Ovary (tissue), 7 donors: ENCODE measurements at regions not wholly inside any gene's neighbourhood (a gene's known extent, or its start where the extent isn't known, plus 50 kb on each side); places are given as distances from the start of the nearest gene placed in this dataset.
A peak's percentile ranks its signal among the peaks of the same experiment; 100 is the strongest.

ENCODE experiments used
- DNase-seq, 5 donors: peaks; one replicate each; pipeline ENCODE4 v3.0.0-alpha.2; 2019 to 2020
- H3K27ac ChIP-seq, 2 donors: fragments of 200-600 bp; one replicate each; pipeline versions ENCODE4 v1.5.1 to v1.8.0; 2019 to 2022
- H3K27me3 ChIP-seq: fragments of 200-600 bp; one replicate; pipeline ENCODE4 v1.8.0; 2022
- H3K36me3 ChIP-seq: fragments of 200-600 bp; sonication (generic); one replicate; pipeline ENCODE4 v1.5.1; 2019
- H3K4me1 ChIP-seq: one replicate; pipeline ENCODE4 v1.8.1; 2013; ENCODE audit warnings: mild to moderate bottlenecking, moderate library complexity; ENCODE audit not compliant: insufficient read depth
- H3K4me3 ChIP-seq: fragments of 200-600 bp; sonication (generic); one replicate; pipeline ENCODE4 v1.5.1; 2017
- H3K9me3 ChIP-seq, 2 donors: fragments of 200-600 bp in 1 of 2; sonication (generic) in 1 of 2; one replicate each; pipeline versions ENCODE4 v1.5.1 to v1.8.1; 2013 to 2019; ENCODE audit warnings: mild to moderate bottlenecking in 1 of 2, moderate library complexity in 1 of 2
- CTCF ChIP-seq, 3 donors: fragments of 450-650 bp in 2 of 3; fragments of 200-600 bp in 1 of 3; IDR thresholded peaks; one replicate each; pipeline versions ENCODE4 v1.5.1 to v1.8.0; 2016 to 2022; ENCODE audit warnings: antibody characterized with exemption in 3 of 3, mild to moderate bottlenecking in 1 of 3
- EP300 ChIP-seq: sonication (generic); formaldehyde crosslinking; IDR thresholded peaks from one replicate; pipeline ENCODE4 v1.6.1; 2017; ENCODE audit warnings: antibody characterized with exemption
- POLR2A ChIP-seq: fragments of 450-650 bp; IDR thresholded peaks from one replicate; pipeline ENCODE4 v1.6.1; 2017; ENCODE audit warnings: antibody characterized with exemption, mild to moderate bottlenecking, moderate library complexity
- WGBS, 3 donors: extraction: QIAGEN DNeasy Blood & Tissue Kit in 1 of 3; methylation state at CpG; one replicate each; pipeline versions ENCODE4 v1.1.5 to v1.1.7; 2013 to 2017; 5-methylcytosine and 5-hydroxymethylcytosine counted together
- intact Hi-C, 4 donors: fragments of 100-400 bp; cut with DNase I; formaldehyde crosslinking; loops; one replicate each; pipeline versions ENCODE4 v1.11.0 to v1.15.1; 2022 to 2023
- donor health status: DM: no; HTN: no; CAD: no; lungs with moderate emphysema.
- donor health status: DM: no; HTN: no; CAD: no.
- donor health status: Bipolar disorder and iron deficiency.
- donor health status: DM: no; HTN: no; CAD: no.
- donor health status: DM: yes; HTN: yes; CAD: no.

GRCh38 chr2:204116159-204116792 lies 179.7 kb downstream of the ICOS start:
- intact Hi-C loops, result no loop called here
- H3K36me3 ChIP-seq, result no peaks in the 10 kb centered on the region
- no peaks in the 10 kb centered on the region for H3K27me3 ChIP-seq
- no peak overlapping the region for H3K4me3 ChIP-seq
- WGBS, 3 donors, result 23 to 28% (median 24%) methylated on average over 6 of the region's 6 CpGs
- H3K9me3 ChIP-seq, result no peaks in the 10 kb centered on the region
- H3K27ac ChIP-seq, result peak overlapping the region in 1 of 2 donors; percentile 14
- peaks cover 6% of the 10 kb centered on the region for H3K4me1 ChIP-seq
- TF ChIP-seq CTCF (IDR thresholded peaks at IDR 0.05) (no peak), POLR2A (no peak), EP300 (no peak)
- DNase-seq, result no peak

GRCh38 chr2:204122425-204122824 lies 185.9 kb downstream of the ICOS start:
- 67 to 76% (median 74%) methylated on average over 4 of the region's 4 CpGs for WGBS, 3 donors
- Histone ChIP-seq H3K9me3 (no peaks in the 10 kb centered on the region), H3K4me3 (no peak overlapping the region), H3K27me3 (no peaks in the 10 kb centered on the region), H3K4me1 (no peaks in the 10 kb centered on the region), H3K27ac (no peak overlapping the region), H3K36me3 (no peaks in the 10 kb centered on the region)
- intact Hi-C loops, result no loop called here
- no peak for TF ChIP-seq EP300
- no peak for DNase-seq

- WGBS, 3 donors, result 85 to 92% (median 92%) methylated on average over 3 of the region's 3 CpGs
- Histone ChIP-seq H3K9me3 (no peaks in the 10 kb centered on the region), H3K36me3 (no peaks in the 10 kb centered on the region), H3K4me3 (no peak overlapping the region), H3K27me3 (no peaks in the 10 kb centered on the region), H3K27ac (no peak overlapping the region), H3K4me1 (no peaks in the 10 kb centered on the region)
- intact Hi-C loops, result no loop called here
- no peak for DNase-seq
- no peak for TF ChIP-seq CTCF (IDR thresholded peaks at IDR 0.05)
- TF ChIP-seq EP300, result no peak
- TF ChIP-seq POLR2A, result no peak
Measured at GRCh38 chr2:204124140-204124750, 187.7 kb downstream of the ICOS start.

- H3K4me1 ChIP-seq, result no peaks in the 10 kb centered on the region
- H3K9me3 ChIP-seq, result no peaks in the 10 kb centered on the region
- 85 to 95% (median 87%) methylated on average over 3 of the region's 3 CpGs for WGBS, 3 donors
- H3K4me3 ChIP-seq, result no peak overlapping the region
- TF ChIP-seq POLR2A (no peak), EP300 (no peak), CTCF (IDR thresholded peaks at IDR 0.05) (no peak)
- no peaks in the 10 kb centered on the region for H3K36me3 ChIP-seq
- DNase-seq, result no peak
- H3K27me3 ChIP-seq, result no peaks in the 10 kb centered on the region
- H3K27ac ChIP-seq, result no peak overlapping the region
- intact Hi-C loops, result no loop called here
Measured at GRCh38 chr2:204126705-204127104, 190.1 kb downstream of the ICOS start.

- DNase-seq, result no peak
- intact Hi-C loops, result no loop called here
- no peak for TF ChIP-seq EP300
- TF ChIP-seq POLR2A, result no peak
- TF ChIP-seq CTCF (IDR thresholded peaks at IDR 0.05), result no peak
- no peaks in the 10 kb centered on the region for H3K36me3 ChIP-seq
- H3K9me3 ChIP-seq, result no peaks in the 10 kb centered on the region
- no peaks in the 10 kb centered on the region for H3K27me3 ChIP-seq
- H3K27ac ChIP-seq, result no peak overlapping the region
- H3K4me1 ChIP-seq, result no peaks in the 10 kb centered on the region
- WGBS, 3 donors, result 24 to 38% (median 25%) methylated on average over 2 of the region's 2 CpGs
- H3K4me3 ChIP-seq, result no peak overlapping the region
Measured at GRCh38 chr2:204127238-204127637, 190.7 kb downstream of the ICOS start.
